GM21367 (cell line): ENCODE measurements at regions not wholly inside any gene's neighbourhood (a gene's known extent, or its start where the extent isn't known, plus 50 kb on each side); places are given as distances from the start of the nearest gene placed in this dataset.

Experiments used
- ATAC-seq: cut with Tn5 transposase; IDR thresholded peaks from one replicate; pipeline ENCODE4 v1.9.1; 2021; ENCODE audit not compliant: unreplicated experiment

DNA sequence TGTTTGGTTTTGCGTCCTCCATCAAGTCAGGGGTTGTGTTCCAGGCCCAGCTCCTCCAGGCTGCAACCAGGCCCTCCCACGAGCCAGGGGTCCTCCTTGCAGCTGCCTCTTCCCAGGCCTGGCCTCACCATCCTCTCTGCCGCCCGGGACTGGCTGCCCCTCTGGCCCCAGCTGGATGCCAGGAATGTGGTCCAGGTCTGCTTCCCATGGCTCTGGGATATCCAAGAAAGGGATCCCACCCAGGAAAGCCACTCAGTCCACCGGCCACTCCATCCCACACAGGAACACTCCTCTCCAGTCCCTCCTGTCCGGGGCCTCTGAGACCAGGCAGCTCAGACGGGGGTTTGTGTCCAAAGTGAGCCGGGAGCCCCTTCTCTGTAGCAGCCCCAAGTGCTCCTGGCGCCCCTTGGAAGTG is 336.4 kb downstream of the BRD1 start:
- no peak for ATAC-seq

DNA sequence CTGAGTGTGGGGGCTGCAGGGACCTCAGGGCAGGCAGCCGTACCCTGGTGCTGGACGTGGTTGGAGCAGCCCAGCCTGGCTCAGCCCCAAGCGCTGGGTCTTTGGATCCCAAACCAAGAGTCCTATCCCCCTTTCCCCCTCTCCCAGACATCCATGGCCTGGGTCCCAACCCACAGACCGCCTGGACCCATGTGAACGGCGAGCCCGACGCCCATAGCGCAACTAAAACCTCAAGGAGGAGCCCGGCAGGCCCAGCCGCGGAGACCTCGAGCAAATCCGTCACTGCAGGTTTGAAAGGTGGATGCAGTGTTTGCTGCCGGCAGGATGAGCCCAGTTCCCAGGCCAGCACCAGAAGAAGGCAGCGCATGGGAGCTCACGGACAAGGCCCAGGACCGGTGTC is 337.0 kb downstream of the BRD1 start:
- ATAC-seq = no peak

DNA sequence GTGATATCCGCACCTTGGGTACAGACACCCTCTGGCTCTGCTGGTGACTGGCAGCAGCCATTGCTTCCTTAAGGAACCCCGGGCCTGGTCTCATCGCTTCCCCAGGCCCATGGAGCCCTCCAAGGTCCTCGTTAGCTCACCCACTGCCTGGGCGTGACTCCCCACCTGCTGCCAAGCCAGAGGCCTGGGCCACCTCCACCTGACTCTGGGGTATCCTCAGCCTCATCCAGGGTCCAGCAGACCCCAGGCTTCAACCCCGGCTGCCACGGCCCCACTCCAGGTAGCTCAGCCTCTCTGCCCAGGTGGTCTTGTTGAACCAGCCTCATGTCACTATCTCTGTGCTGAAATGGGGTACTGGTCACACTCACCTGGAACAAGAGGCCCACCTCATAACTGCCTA is 337.9 kb downstream of the BRD1 start:
- no peak for ATAC-seq

DNA sequence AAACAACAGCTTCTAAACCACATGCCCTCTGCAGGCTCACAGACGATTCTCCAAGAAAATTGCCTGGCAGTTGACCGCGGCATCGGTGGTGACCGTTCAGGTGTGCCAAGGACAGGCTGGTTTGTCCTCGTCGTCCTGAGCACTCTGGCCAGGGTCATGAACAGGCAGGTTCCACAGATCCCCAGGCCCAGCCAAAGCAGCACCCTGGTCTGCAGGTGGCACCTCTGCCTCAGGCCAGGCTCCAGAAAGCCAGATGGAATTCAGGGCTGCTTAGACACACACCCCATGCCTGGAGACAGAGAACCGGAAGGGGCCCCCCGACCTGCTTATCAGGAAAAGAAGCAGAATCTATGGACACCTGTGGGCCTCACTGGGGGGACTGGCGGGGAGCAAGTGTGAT is 338.7 kb downstream of the BRD1 start:
- ATAC-seq = no peak

DNA sequence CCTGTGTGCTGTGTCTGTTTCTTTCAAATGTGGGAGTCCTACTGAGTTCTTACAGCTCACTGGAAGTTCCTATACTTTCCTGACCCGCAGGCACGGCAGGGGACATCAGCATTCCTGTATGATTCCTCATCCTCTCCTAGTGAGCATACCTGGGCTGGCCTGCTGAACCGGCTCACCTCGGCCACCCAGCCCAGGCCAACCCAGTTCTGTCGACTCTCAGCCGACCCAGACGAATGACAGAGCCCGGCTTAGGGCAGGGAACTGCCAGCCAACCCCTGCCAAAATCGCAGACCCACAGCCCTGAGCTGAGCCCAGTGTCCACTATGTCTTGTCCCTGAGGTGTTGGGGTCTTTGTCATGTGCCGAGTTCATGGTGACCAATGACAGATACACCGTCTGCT is 339.7 kb downstream of the BRD1 start:
- ATAC-seq = no peak

DNA sequence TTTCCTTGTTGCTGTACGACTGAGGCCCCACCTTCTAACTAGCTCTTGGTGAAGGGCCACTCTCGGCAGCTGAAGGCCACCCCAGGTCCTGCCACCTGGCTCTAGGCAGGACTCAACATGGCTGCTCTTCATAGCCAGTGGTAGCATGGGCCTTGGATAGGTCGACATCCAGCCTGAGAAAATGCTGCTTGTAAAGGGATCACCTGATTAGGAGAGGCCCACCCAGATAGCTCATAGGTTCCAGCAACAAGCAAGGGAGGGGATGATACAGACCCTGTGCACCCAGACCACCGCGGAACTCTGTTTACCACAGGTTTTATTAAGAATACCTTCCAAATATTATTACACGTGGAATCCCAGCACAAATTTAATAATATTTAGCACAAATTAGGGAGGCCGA is 341.4 kb downstream of the BRD1 start:
- ATAC-seq = no peak

DNA sequence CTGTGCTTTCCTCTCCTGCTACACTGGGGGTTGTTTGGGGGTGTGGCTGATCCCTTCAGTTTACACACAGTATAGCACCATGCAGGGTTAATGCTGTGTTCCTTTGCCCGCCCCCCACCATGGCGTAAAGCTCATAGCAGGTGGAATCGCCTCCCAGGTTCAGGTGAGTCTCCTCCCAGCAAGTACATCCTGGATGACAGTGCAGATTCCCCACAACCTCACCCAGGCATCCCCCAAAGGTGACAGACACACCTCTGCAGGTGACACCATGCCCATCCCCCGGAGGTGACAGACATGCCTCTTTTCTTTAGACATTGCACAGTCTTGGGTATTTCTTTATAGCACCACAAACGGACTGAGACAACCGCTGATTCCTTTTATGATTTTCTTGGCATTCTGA is 343.7 kb downstream of the BRD1 start:
- no peak for ATAC-seq

DNA sequence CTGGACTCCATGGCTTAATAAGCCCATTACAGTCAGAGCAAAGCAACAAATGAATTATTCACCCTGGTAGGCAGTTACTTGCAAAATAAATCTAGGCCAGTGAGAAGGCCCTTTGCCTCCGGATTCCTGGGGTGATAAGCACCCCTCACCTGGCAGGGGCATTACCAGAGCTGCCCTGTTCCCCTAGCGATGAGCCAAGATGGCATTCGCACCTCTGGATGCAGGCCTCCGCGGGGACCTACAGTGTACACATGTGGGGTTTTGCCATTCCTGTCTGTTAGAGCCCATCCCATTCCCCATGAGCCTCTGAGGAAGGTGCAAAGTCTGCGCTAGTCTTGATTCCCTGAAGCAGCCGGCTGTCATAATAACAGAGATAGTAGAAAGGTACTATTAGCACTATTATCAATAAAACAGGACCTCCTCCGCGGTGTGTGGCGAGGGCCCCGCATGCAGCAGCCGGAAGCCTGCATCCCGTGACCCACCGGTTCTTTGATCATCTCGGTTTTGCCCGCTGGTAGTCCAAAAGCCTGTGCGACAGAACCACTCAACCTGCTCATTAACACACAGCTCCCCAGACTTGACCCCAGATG is 344.3 kb downstream of the BRD1 start:
- ATAC-seq = no peak

DNA sequence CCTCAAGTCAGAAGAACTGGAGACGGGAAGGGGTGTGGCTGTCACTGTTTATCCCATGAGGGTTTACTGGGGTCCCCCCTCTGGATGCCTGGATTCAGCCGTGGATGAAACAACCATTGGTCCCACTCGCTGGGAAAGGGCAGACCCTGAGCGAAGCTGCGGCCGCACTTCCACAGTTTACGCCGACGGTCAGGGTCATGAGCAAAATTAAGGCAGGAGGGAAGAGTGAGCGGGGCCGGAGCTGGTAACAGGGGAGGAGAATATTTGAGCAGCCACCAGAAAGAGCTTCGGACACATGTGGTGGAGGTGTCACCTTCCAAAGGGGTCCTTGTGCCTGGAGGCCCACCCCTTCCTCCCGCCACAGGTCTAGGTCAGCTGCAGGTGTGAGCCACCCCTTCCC is 344.9 kb downstream of the BRD1 start:
- ATAC-seq = no peak

DNA sequence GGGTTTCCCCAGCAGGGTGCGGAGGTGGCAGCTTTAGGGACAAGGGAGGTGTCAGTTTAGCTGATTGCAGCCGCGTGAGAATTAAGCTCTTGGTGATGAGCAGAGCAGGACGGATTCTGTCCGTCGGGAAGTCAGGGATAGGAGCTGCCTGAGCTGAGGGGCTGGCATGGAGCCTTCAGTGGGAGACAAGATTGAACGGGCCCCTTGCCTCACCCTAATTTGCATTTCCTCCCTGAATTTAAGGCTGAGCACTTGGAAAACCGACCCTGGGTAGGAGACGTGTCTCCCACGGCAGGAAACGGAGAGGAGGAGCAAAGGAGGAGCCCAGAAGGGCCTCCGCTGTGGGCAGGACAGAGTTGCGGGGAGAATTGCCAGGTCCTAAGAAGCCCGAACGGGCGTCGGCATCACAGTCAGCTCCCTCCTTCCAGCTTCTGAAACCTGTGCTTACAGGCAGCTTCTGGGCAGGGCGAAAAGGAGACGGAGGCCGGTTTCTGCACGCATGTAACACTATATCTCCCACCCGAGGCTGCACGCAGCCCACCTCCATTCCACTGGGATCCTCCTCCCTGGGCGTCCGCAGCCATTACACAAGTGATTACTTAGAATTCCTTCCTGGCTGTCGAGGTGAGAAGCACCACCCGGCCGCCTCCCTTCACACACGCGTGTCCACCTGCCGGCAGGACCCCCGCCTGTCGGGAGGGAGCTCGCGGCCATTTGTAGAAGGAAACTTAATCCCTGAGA is 345.8 kb downstream of the BRD1 start:
- ATAC-seq = no peak

DNA sequence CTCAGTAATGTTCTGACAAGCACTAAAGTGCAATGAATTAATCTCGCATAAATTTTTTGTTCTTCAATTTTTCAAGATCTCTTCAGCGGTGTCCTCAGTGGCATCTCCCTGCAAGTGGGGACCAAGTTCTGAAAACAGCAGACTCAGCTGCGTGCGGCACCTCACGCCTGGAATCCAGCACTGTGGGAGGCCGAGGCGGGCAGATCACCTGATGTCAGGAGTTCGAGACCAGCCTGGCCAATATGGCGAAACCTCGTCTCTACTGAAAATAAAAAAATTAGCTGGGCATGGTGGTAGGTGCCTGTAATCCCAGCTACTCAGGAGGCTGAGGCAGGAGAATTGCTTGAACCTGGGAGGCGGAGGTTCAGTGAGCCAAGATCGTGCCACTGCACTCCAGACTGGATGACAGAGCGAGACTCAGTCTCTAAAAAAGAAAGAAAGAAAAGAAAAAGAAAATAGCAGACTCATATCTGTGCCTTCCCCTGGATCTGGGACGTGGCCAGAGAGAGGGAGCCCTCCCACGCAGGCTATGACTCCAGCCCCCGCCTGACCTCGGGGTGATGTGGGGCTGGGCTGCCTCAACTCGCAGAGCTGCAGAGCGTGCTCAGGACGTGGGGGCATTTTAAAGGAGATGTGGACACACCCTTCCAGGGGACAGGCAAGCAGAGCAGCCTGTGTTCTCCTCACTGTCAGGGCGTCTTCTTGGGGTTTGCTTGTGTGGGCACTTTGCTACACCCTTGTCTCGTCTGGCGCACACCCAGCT is 346.6 kb downstream of the BRD1 start:
- ATAC-seq = no peak

DNA sequence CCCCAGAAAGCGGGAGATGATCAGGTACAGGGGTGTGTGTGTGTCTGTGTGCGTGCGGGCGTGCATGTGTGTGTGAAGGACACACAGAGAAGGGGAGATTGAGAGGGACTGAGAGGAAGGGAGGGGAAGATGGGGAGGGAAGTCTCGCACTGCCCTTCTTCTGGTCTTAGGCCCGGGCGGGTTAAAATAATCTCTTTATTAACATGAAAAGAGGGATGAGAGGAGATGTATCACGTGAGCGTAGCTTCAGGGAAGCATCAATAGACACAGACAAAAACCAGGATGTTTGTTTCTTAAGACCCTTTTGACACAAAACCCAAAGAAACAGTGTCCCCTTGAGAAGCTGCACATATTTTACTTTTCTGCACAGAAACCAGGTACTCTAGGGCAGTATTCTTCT is 347.3 kb downstream of the BRD1 start:
- no peak for ATAC-seq

DNA sequence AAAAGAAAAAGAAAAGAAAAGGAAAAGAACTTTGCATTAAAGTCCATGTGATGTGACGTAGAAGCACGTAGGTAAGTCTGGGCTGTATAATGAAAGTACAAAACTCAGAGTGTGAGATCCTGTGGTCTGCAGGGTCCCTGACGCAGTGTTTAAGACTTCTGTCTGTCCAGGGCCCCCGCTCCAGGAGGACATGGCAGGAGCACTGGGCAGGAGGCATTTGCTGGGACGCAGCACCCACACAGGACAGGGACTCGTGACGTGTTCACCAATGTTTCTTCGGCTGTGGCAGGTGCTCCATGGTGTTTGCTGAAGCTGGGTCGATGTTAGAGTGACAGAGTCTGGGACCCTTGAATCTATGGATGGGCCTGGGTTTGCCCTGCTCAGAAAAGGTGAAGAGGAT is 348.1 kb downstream of the BRD1 start:
- no peak for ATAC-seq

DNA sequence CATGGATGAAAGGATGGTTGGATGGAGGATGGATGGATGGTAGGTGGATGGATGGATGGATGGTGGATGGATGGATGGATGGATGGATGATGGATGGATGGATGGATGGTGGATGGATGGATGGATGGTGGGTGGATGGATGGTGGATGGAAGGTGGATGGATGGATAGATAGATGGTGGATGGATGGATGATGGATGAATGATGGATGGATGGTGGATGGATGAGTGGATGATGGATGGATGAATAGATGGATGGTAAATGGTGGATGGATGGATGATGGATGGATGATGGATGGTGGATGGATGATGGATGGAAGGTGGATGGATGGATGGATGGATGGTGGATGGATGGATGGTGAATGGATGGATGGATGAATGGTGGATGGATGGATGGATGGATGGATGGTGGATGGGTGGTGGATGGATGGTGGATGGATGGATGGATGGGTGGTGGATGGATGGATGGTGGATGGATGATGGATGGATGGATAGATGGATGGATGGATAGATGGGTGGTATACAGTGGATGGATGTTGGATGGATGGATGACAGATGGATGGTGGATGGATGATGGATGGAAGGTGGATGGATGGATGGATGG is 350.8 kb downstream of the BRD1 start:
- no peak for ATAC-seq

DNA sequence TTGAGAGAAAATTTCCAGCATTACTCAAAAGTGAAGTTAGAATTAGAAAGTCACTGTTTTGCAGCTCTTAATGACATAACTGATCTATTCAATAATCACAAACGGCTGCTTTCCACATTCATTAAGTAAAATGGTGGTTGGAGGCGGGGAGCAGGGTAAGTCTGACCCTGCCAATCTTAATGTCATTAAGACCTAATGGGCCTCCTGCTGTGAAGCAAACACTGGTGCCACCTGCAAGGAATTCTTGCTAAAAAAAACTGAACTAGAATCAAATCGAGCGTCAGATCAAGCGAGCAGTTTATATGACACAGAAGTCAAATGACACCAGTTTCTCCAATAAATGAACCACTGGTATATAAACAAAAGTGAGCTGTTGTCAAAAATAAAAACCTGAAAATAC is 351.5 kb downstream of the BRD1 start:
- ATAC-seq = no peak

DNA sequence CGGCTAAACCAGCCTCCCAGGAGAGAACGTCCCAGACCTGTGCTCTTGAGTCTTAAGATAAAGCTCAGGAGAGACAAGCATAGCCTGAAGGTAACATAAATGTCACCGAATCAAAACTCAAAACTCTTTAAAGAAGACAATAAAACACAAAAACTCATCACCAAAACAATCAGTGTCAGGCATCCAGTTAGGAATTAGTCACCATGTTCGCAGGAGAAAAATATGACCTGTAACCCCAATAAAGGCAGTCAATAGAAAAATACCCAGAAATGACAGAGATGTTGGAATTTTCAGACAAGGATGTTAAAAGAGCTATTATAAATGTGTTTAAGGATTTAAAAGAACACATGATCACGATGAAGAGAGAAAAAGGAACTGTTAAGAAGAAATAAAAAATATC is 352.4 kb downstream of the BRD1 start:
- no peak for ATAC-seq

DNA sequence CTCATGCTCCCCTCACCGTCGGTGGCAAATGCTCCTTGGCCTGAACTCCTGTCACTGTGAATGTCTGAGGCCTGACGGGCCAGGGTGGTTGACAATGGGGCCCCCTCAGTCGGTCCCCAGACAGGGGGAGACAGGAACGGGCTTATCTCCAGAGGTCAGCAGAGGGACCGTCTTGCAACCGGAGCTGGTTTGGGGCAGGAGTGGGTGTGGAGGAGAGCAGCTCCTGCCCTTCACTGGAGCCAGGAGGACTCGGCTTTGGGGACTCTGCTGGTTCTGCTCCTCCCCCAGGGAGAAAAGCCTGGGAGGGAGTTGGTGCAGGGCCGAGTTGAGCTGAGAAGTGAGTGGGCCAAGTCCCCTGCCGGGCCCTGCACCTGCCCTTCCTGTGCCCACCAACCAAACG is 354.4 kb downstream of the BRD1 start:
- no peak for ATAC-seq

DNA sequence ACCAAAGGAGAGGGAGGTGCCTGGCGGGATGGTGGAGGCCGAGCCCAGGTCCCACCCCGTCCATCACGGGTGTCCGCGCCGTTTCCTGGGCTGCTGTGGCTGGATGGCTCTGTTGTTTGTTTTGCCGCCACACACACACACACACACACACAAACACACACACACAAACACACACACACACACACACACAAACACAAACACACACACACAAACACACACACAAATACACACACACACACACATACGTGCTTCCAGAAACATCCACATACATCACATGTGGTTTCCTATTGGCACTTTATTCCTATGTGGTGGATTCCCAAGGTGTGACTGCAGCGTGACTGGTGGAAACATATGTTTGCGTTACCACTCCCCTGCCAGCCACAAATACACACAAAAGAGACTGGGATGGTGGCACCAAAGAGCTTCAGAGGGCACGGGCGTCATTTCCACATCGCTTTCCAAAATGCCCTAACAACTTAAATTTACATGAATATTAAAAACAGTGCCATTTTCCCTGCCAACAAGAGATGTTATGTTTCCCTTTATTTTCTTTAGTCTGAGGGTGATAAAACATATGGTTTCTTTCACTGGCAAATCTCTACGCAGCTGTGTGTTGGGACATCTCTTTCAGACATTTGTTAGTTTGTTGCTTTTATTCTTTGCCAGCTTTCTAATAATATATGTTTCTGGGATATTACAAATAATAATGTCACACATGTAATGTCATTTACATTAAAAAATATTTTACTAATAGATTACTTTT is 356.8 kb downstream of the BRD1 start:
- no peak for ATAC-seq

DNA sequence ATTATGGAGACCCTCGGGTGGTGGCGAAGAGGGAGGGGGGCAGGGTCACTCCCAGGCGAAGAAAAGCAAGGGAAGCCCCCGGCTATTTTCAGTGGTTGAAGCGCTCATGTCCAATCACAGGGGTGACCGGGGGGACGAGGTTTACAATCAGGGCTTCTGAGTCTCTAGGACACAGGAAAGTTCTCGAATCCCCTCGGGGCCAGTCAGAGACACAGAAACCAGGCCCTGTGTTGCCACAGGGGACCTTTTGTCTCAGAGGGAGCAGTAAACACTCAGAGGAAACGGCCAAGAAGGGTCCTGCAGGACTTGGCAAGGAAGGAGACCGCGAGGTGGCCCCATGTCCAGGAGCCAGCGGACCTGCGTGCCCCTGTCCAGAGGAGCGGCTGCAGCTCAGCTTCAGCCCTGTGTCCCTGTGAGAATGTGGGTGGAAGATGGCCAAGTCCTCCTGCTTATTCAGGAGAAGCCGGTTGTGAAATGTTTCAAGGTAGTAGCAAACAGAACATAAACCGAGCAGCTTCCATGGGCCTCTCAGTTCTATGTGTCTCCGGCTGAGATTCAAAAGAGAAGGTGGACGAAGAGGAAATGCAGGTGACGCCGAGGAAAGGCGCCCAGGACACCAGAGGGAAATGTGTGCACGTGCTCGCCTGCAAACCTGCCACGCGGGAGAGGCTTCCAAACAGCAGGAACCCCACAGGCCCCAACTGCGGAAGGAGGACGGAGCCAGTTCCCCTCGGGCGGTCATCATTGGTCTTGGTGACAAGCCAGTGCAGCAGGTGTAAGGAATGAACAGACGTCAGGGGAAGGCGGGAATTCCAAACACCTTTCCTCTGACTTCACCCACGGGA is 357.6 kb downstream of the BRD1 start:
- no peak for ATAC-seq

DNA sequence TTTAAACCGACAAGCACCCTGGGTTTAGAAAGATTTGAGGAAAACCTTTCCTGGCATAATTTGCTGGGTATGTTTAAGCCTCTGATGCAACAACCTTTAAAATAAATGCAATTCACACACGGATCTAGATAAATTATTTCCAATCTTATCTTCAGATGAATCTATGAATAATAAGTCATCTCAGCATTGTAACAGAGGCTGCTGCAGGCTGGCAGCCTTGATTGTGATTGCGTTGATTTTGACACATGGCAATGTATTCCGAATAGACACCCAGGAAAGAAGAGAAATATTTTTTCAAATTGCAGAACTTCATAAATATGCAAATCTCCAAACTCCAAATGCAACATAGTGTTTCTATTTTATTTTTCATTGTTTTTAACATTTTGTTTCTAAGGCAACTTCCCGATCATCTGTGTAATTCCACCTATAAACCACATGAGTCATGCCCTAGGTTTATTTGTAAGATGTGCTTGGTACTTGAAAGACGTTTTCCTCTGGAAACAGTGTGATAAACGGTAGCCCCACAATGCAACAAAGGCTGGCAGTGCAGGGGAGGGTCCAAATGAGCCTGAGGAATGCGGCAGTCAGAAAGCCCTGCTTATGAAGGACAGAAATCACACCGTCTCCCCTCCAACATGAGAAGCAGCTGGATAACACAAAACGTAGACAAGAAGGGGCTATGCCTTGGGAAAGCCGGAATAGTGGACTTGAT is 359.0 kb downstream of the BRD1 start:
- ATAC-seq = no peak
